ENCODE measurements at regions not wholly inside any gene's neighbourhood (a gene's known extent, or its start where the extent isn't known, plus 50 kb on each side); places are given as distances from the start of the nearest gene placed in this dataset.

DNA sequence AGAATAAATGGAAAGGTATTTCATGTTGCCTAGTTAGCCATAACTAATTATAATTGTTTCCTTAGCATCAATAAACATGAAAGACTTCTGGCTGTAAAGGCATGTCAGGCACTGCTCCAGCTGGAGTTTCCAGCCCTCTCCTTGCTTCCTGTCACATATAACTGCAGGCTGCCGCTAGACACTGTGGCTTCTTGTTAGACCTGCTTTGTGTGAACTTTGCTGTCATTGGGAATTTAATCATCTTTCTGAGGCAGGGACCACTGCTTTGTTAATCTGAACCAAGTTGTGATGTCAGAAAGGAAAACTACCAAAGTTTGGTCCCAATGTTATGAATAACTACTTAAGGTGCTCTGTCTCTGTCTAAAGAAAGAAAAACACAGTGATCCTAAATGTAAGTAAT, 90.3 kb upstream of the DUSP10 start:
- H3K4me1 ChIP-seq = no peaks in the 10 kb centered on the region
- intact Hi-C loops (cut with DNase I) = no loop called here
- TF ChIP-seq POLR2A (IDR thresholded peaks at IDR 0.05) = no peak
- TF ChIP-seq, protein P1, sequence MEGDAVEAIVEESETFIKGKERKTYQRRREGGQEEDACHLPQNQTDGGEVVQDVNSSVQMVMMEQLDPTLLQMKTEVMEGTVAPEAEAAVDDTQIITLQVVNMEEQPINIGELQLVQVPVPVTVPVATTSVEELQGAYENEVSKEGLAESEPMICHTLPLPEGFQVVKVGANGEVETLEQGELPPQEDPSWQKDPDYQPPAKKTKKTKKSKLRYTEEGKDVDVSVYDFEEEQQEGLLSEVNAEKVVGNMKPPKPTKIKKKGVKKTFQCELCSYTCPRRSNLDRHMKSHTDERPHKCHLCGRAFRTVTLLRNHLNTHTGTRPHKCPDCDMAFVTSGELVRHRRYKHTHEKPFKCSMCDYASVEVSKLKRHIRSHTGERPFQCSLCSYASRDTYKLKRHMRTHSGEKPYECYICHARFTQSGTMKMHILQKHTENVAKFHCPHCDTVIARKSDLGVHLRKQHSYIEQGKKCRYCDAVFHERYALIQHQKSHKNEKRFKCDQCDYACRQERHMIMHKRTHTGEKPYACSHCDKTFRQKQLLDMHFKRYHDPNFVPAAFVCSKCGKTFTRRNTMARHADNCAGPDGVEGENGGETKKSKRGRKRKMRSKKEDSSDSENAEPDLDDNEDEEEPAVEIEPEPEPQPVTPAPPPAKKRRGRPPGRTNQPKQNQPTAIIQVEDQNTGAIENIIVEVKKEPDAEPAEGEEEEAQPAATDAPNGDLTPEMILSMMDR (IDR thresholded peaks at IDR 0.05) = no peak
- H3K27me3 ChIP-seq = no peaks in the 10 kb centered on the region
- H3K36me3 ChIP-seq = no peaks in the 10 kb centered on the region
- H3K9me3 ChIP-seq = no peaks in the 10 kb centered on the region
- no peak for DNase-seq
- no peak overlapping the region for H3K4me3 ChIP-seq (replicated peaks in 1 of 3)
- WGBS, 2 donors = 76 to 77% methylated on average over 1 of the region's 1 CpG
- no peak overlapping the region for H3K27ac ChIP-seq

DNA sequence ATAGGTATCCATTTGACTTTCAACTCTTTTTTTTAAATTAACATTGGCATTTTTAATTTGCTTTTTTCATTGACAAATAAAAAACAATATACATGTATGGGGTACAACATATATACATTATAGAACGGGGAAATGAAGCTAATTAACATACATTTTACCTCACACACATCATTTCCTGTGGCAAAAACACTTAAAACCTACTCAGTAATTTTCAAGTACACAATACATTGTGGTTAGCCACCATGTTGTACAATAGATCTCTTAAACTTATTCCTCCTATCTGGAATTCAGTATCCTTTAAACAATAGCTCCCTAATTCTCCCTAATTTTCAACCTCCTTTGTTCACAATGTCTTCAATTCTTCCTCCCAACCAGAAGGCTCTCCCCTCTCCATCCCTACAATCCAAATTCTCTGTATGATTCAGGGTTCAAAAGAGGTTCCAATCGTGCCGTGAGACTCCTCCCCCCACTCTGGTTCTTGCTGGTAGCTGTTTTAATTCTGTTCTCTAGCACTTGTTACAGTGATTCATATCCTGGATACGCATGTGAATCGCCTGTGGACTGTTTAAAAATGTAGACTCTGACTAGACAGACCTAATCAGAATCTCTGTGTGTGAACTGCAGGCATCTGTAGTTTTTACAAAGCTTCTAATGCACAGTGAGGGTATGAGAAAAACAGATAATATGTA, 87.6 kb upstream of the DUSP10 start:
- no peak for TF ChIP-seq POLR2A (IDR thresholded peaks at IDR 0.05)
- TF ChIP-seq, protein P1 (IDR thresholded peaks at IDR 0.05) = no peak
- Histone ChIP-seq H3K9me3 (no peaks in the 10 kb centered on the region), H3K36me3 (no peaks in the 10 kb centered on the region), H3K27me3 (no peaks in the 10 kb centered on the region), H3K4me3 (replicated peaks in 1 of 3) (no peak overlapping the region), H3K27ac (no peak overlapping the region), H3K4me1 (no peaks in the 10 kb centered on the region)
- WGBS, 2 donors = 58 to 61% methylated on average over 5 of the region's 5 CpGs
- no peak for DNase-seq
- intact Hi-C loops (cut with DNase I) = no loop called here

DNA sequence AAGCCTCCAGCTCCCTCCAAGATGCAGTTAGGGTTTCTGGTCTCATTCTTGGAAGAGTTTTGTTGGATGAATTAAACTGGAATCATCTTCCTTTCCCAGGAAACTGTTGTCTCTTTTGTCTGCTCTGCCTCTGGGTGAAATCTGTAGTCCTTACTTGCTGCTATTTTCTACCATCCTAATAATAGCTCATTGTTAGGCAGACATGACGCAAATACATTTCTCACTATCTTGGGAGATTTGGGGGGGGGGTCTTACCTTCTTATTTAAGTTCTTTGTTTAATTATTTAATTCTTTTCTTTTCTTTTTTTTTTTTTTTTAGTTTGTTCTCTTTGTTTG, 85.4 kb upstream of the DUSP10 start:
- H3K4me1 ChIP-seq = no peaks in the 10 kb centered on the region
- no peaks in the 10 kb centered on the region for H3K9me3 ChIP-seq
- no peak for DNase-seq
- TF ChIP-seq, protein P1 (IDR thresholded peaks at IDR 0.05) = no peak
- TF ChIP-seq POLR2A (IDR thresholded peaks at IDR 0.05) = no peak
- H3K36me3 ChIP-seq = no peaks in the 10 kb centered on the region
- H3K4me3 ChIP-seq (replicated peaks in 1 of 3) = no peak overlapping the region
- H3K27me3 ChIP-seq = no peaks in the 10 kb centered on the region
- WGBS, 2 donors = 87 to 88% methylated on average over 1 of the region's 1 CpG
- H3K27ac ChIP-seq = no peak overlapping the region
- intact Hi-C loops (cut with DNase I) = no loop called here

DNA sequence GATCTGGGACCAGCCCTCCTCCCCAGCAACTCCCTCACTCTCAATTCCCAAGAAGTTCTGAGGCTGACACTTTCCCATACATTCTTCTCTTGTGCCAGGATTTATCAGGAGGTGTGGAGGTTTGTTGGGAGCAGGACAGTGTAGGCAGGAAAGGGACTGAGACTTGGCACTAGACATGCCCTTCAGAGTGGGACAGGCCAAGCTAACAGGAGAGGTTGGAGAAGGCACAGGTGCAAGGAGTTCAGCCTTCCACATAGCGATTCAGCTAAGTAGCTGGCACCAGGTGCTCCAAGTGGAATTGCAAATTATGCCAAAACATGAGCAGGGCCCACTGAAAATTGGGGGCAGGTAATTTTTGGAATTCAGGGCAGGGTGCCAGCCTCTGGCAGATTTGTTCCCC, 83.0 kb upstream of the DUSP10 start:
- TF ChIP-seq, protein P1 (IDR thresholded peaks at IDR 0.05) = no peak
- TF ChIP-seq POLR2A (IDR thresholded peaks at IDR 0.05) = no peak
- no peak for DNase-seq
- no peaks in the 10 kb centered on the region for H3K36me3 ChIP-seq
- H3K4me3 ChIP-seq (replicated peaks in 1 of 3) = no peak overlapping the region
- intact Hi-C loops (cut with DNase I) = no loop called here
- no peak overlapping the region for H3K27ac ChIP-seq
- no peaks in the 10 kb centered on the region for H3K4me1 ChIP-seq
- H3K27me3 ChIP-seq = no peaks in the 10 kb centered on the region
- 90 to 95% methylated on average over 1 of the region's 1 CpG for WGBS, 2 donors
- no peaks in the 10 kb centered on the region for H3K9me3 ChIP-seq

DNA sequence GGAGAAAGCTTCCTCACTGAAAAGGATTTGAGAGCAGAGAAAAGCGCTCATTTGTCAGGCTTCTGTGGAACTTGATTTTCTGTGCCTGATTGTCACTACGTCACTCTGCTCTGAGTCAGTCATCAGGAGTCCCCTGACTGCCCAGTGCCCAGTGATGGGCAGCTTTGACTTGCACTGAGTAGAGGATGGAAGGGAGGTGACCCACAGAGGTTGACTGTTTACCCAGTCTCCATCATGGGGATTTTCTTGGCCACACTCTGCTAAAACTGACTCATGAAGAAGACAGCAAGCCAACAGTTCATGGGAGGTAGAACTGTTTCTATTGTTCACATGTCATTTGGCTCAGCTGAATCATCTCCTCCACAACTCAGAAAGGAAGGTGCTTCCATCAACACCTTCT, 82.1 kb upstream of the DUSP10 start:
- H3K9me3 ChIP-seq = no peaks in the 10 kb centered on the region
- 89 to 100% methylated on average over 2 of the region's 2 CpGs for WGBS, 2 donors
- H3K27ac ChIP-seq = no peak overlapping the region
- intact Hi-C loops (cut with DNase I) = no loop called here
- DNase-seq = no peak
- TF ChIP-seq, protein P1 (IDR thresholded peaks at IDR 0.05) = no peak
- no peak for TF ChIP-seq POLR2A (IDR thresholded peaks at IDR 0.05)
- H3K27me3 ChIP-seq = no peaks in the 10 kb centered on the region
- no peak overlapping the region for H3K4me3 ChIP-seq (replicated peaks in 1 of 3)
- no peaks in the 10 kb centered on the region for H3K4me1 ChIP-seq
- no peaks in the 10 kb centered on the region for H3K36me3 ChIP-seq
